Activated T-helper 2 cell treated with anti-CD3 and anti-CD28 coated beads, Interferon-gamma antibody, Interleukin-2, Interleukin-4, amounts not matched to agents 10 μg/mL and 5 μg/mL and 100 μg/mL, durations not matched to agents 14 hours and 24 hours and 36 hours (primary cell): ENCODE measurements at regions not wholly inside any gene's neighbourhood (a gene's known extent, or its start where the extent isn't known, plus 50 kb on each side); places are given as distances from the start of the nearest gene placed in this dataset.
A peak's percentile ranks its signal among the peaks of the same experiment; 100 is the strongest.
"Not testable (repeated sequence)": the region's sequence is repeated elsewhere in the genome, so short reads cannot be mapped to it uniquely, and the experiment has no call there.

Experiments
- DNase-seq: peaks from one replicate; pipeline ENCODE4 v3.0.0; 2021; ENCODE audit warnings: low spot score
- H3K27ac Mint-ChIP-seq: one replicate; pipeline ENCODE4 v1.8.0; 2021; ENCODE audit warnings: mixed read lengths
- H3K27me3 Mint-ChIP-seq: one replicate; pipeline ENCODE4 v1.8.0; 2021; ENCODE audit warnings: low read depth, mixed read lengths
- H3K36me3 Mint-ChIP-seq: one replicate; pipeline ENCODE4 v1.8.0; 2021; ENCODE audit warnings: low read depth, mixed read lengths
- H3K4me1 Mint-ChIP-seq: one replicate; pipeline ENCODE4 v1.8.0; 2021; ENCODE audit warnings: low read depth, mixed read lengths
- H3K4me3 Mint-ChIP-seq: one replicate; pipeline ENCODE4 v1.8.0; 2021; ENCODE audit warnings: low read depth, mild to moderate bottlenecking, moderate library complexity, mixed read lengths
- H3K9me3 Mint-ChIP-seq: one replicate; pipeline ENCODE4 v1.8.0; 2021; ENCODE audit warnings: mixed read lengths
- intact Hi-C: fragments of 100-400 bp; cut with micrococcal nuclease; formaldehyde crosslinking; loops from one replicate; pipeline ENCODE4 v1.15.1; 2023

- not testable (repeated sequence) for H3K27ac Mint-ChIP-seq
These were observed 1379.7 kb downstream of the CDH12 start for GRCh38 chr5:21473436-21473835.

GRCh38 chr5:21471691-21472090 is 1381.5 kb downstream of the CDH12 start:
- H3K27me3 Mint-ChIP-seq, intact Hi-C loops, H3K9me3 Mint-ChIP-seq, DNase-seq, H3K4me1 Mint-ChIP-seq, H3K4me3 Mint-ChIP-seq, H3K27ac Mint-ChIP-seq: not testable (repeated sequence)
- peaks cover 19% of the 10 kb centered on the region for H3K36me3 Mint-ChIP-seq

More at GRCh38 chr5:21473436-21473835, 1379.7 kb downstream of the CDH12 start:
- DNase-seq, H3K27me3 Mint-ChIP-seq, H3K4me1 Mint-ChIP-seq, H3K9me3 Mint-ChIP-seq, intact Hi-C loops, H3K4me3 Mint-ChIP-seq: not testable (repeated sequence)
- peaks cover 19% of the 10 kb centered on the region for H3K36me3 Mint-ChIP-seq

- H3K36me3 Mint-ChIP-seq, result peaks cover 24% of the 10 kb centered on the region
- intact Hi-C loops, H3K9me3 Mint-ChIP-seq, H3K4me3 Mint-ChIP-seq, H3K27me3 Mint-ChIP-seq, H3K27ac Mint-ChIP-seq, DNase-seq, H3K4me1 Mint-ChIP-seq: not testable (repeated sequence)
These were observed 1383.5 kb downstream of the CDH12 start for GRCh38 chr5:21469523-21470101.

GRCh38 chr5:21467544-21467943 is 1385.6 kb downstream of the CDH12 start:
- H3K4me1 Mint-ChIP-seq, H3K27ac Mint-ChIP-seq, DNase-seq, intact Hi-C loops, H3K4me3 Mint-ChIP-seq, H3K9me3 Mint-ChIP-seq, H3K27me3 Mint-ChIP-seq: not testable (repeated sequence)
- H3K36me3 Mint-ChIP-seq, result peaks cover 23% of the 10 kb centered on the region

- H3K9me3 Mint-ChIP-seq, DNase-seq, H3K27me3 Mint-ChIP-seq, intact Hi-C loops, H3K4me1 Mint-ChIP-seq: not testable (repeated sequence)
- Mint-ChIP-seq H3K27ac (peak overlapping the region; percentile 69), H3K36me3 (peaks cover 10% of the 10 kb centered on the region), H3K4me3 (peak overlapping the region; percentile 90)
These were observed 1393.4 kb downstream of the CDH12 start for GRCh38 chr5:21459744-21460073.

DNA sequence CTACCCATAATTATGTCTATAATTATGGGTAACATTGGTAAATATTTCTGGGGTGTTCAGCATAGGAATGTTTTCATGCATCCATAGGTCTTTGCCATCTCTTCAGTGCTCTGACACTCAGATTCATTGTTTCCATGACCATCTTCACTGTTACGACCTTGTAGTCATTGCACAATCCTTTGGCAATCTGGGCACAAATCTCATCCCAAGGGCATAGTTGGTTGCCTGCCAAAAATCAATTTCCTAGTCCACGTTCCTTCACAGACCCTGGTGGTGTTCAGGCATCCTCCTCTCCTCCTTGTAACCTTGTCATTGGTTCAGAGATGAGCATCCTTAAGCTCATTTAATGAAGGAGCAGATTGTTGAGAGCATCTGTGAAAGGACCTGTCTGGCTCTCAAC is 1400.7 kb downstream of the CDH12 start:
- Mint-ChIP-seq H3K27ac (no peak overlapping the region), H3K27me3 (no peaks in the 10 kb centered on the region), H3K36me3 (no peaks in the 10 kb centered on the region), H3K9me3 (no peaks in the 10 kb centered on the region), H3K4me3 (no peak overlapping the region), H3K4me1 (no peaks in the 10 kb centered on the region)
- no peak for DNase-seq
- intact Hi-C loops, result no loop called here

DNA sequence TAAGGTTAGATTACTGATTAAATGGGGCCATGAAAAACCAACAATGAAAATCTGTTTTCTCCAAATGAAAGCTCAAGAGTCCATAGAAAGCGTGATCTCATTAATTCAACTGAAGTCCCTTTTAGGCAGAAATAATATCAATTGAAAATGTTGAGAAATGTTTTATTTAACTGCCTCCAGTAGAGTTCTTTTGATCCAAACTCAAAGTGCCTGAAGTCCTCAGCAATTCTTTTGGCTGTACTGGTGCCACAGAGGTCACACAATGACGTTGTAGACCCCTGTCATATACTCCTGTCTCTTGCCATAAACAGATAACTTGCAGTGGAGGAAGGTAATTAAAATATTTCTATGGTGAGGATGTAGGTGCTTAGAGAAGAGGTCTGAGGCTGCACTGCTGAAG is 1420.5 kb downstream of the CDH12 start:
- DNase-seq, result no peak
- no peak overlapping the region for H3K4me3 Mint-ChIP-seq
- H3K27ac Mint-ChIP-seq, result no peak overlapping the region
- no peaks in the 10 kb centered on the region for H3K27me3 Mint-ChIP-seq
- no peaks in the 10 kb centered on the region for H3K4me1 Mint-ChIP-seq
- intact Hi-C loops, result no loop called here
- H3K36me3 Mint-ChIP-seq, result no peaks in the 10 kb centered on the region
- no peaks in the 10 kb centered on the region for H3K9me3 Mint-ChIP-seq

DNA sequence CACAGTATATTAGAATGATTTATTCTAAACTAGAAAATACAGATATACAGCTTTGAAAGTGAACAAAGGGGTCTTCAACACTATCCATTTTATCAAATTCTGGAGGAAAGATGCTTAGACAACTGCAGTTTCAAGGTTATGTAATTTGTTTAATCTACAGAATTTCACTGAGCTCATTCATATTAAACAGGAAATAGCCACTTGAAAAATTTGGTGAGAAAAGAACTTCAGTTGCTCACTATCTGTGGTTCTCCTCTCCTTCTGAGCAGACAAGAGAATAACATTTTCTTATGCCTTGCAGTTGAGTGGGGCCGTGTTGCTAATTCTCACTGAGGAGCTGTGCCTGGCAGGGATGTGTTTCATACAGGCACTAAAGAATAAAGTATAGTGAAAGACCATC is 1428.2 kb downstream of the CDH12 start:
- DNase-seq, result no peak
- no peak overlapping the region for H3K27ac Mint-ChIP-seq
- no peaks in the 10 kb centered on the region for H3K4me1 Mint-ChIP-seq
- intact Hi-C loops, result no loop called here
- H3K36me3 Mint-ChIP-seq, result no peaks in the 10 kb centered on the region
- no peak overlapping the region for H3K4me3 Mint-ChIP-seq
- no peaks in the 10 kb centered on the region for H3K27me3 Mint-ChIP-seq
- no peaks in the 10 kb centered on the region for H3K9me3 Mint-ChIP-seq

- Mint-ChIP-seq H3K4me3 (no peak overlapping the region), H3K9me3 (no peaks in the 10 kb centered on the region), H3K27ac (no peak overlapping the region), H3K4me1 (no peaks in the 10 kb centered on the region), H3K27me3 (no peaks in the 10 kb centered on the region), H3K36me3 (no peaks in the 10 kb centered on the region)
- intact Hi-C loops, result no loop called here
- no peak for DNase-seq
These were observed 1431.4 kb upstream of the CDH18 start for GRCh38 chr5:21419383-21419782.

DNA sequence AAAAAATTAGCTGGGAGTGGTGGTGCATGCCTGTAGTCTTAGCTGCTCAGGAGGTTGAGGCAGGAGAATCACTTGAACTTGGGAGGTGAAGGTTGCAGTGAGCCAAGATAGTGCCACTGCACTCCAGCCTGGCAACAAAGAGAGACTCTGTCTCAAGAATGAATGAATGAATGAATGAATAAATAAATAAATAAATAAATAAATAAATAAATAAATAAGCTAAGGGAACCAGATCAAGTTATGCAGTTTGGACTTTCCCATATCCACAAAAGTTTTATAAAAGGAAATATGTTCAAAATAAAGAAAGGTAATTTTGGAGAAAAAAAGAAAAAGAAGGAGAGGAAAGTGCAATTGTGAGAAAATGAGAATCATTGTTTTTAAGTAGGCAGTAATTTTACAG is 1414.1 kb upstream of the CDH18 start:
- H3K36me3 Mint-ChIP-seq, H3K27me3 Mint-ChIP-seq, DNase-seq, H3K9me3 Mint-ChIP-seq, H3K4me3 Mint-ChIP-seq, H3K4me1 Mint-ChIP-seq, intact Hi-C loops, H3K27ac Mint-ChIP-seq: not testable (repeated sequence)

GRCh38 chr5:21398511-21398910 is 1410.5 kb upstream of the CDH18 start:
- Mint-ChIP-seq H3K27me3 (no peaks in the 10 kb centered on the region), H3K4me3 (no peak overlapping the region), H3K4me1 (no peaks in the 10 kb centered on the region), H3K9me3 (no peaks in the 10 kb centered on the region), H3K27ac (no peak overlapping the region), H3K36me3 (no peaks in the 10 kb centered on the region)
- intact Hi-C loops, result no loop called here
- no peak for DNase-seq

DNA sequence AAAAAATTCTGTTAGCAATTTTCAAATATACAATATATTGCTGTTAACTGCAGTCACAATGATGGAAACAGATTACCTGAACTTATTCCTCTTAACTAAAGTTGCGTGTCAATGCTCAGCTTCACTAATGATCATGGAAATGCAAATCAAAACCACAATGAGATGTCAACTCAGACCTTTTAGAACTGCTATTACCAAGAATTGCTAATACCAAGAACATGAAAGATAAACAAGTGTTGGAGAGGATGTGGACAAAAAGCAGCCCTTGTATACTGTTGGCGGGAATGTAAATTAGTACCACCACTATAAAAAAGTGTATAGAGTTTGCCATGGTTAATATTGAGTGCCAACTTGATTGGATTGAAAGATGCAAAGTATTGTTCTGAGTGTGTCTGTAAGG is 1409.7 kb upstream of the CDH18 start:
- Mint-ChIP-seq H3K27ac (no peak overlapping the region), H3K4me3 (no peak overlapping the region), H3K36me3 (no peaks in the 10 kb centered on the region), H3K27me3 (no peaks in the 10 kb centered on the region), H3K4me1 (no peaks in the 10 kb centered on the region), H3K9me3 (no peaks in the 10 kb centered on the region)
- no peak for DNase-seq
- intact Hi-C loops, result no loop called here

DNA sequence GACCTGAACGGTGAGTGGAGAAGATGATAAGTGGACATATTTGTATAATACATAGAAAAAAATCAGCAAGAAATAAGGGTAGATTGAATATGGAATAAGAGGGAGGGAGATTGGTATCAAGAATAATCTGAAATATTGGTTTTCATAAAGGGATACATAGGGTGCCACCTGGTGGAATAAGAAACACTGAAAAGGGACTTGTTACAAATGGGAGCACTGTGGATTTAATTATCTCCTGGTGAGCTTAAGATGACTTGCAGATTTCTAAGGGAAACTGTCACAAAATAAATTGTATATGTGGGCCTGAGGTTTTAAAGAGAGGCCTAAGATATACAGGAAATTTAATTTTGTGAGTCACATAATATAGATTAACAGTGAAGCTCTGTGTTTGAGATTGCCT is 1403.5 kb upstream of the CDH18 start:
- no peaks in the 10 kb centered on the region for H3K4me1 Mint-ChIP-seq

GRCh38 chr5:21360754-21361153 is 1372.8 kb upstream of the CDH18 start:
- H3K36me3 Mint-ChIP-seq, H3K4me1 Mint-ChIP-seq: not testable (repeated sequence)

More for the DNA sequence above, 1403.5 kb upstream of the CDH18 start:
- intact Hi-C loops, result no loop called here
- H3K4me3 Mint-ChIP-seq, result no peak overlapping the region
- H3K36me3 Mint-ChIP-seq, result no peaks in the 10 kb centered on the region
- no peaks in the 10 kb centered on the region for H3K27me3 Mint-ChIP-seq
- no peaks in the 10 kb centered on the region for H3K9me3 Mint-ChIP-seq
- H3K27ac Mint-ChIP-seq, result no peak overlapping the region
- DNase-seq, result no peak

More at GRCh38 chr5:21360754-21361153, 1372.8 kb upstream of the CDH18 start:
- H3K9me3 Mint-ChIP-seq, H3K4me3 Mint-ChIP-seq, intact Hi-C loops, H3K27me3 Mint-ChIP-seq, DNase-seq, H3K27ac Mint-ChIP-seq: not testable (repeated sequence)
